Stomach (tissue), 8 donors: ENCODE measurements at regions not wholly inside any gene's neighbourhood (a gene's known extent, or its start where the extent isn't known, plus 50 kb on each side); places are given as distances from the start of the nearest gene placed in this dataset.

Experiments
- DNase-seq, 2 donors: peaks; one replicate each; pipeline versions ENCODE4 v3.0.0 to v3.0.0-alpha.2; 2013 to 2019
- H3K27ac ChIP-seq, 5 donors: fragments of 200-600 bp in 4 of 5; sonication (generic) in 4 of 5; one replicate each; pipeline ENCODE4 v1.5.1; 2013 to 2019; ENCODE audit warnings: mild to moderate bottlenecking in 1 of 5, moderate library complexity in 1 of 5
- H3K27me3 ChIP-seq, 3 donors: fragments of 200-600 bp; sonication (generic); one replicate each; pipeline ENCODE4 v1.5.1; 2017 to 2019; ENCODE audit warnings: mixed run types in 1 of 3
- H3K36me3 ChIP-seq, 4 donors: fragments of 200-600 bp; sonication (generic); 1 replicate in 3 of 4; 2 replicates in 1 of 4; pipeline ENCODE4 v1.5.1; 2016 to 2019
- H3K4me1 ChIP-seq, 4 donors: fragments of 200-600 bp; sonication (generic); one replicate each; pipeline ENCODE4 v1.5.1; 2016 to 2019
- H3K4me3 ChIP-seq, 4 donors: fragments of 200-600 bp; sonication (generic) in 3 of 4; one replicate each; pipeline ENCODE4 v1.5.1; 2016 to 2019; ENCODE audit warnings: mild to moderate bottlenecking in 1 of 4
- H3K9me3 ChIP-seq, 4 donors: fragments of 200-600 bp; sonication (generic); one replicate each; pipeline ENCODE4 v1.5.1; 2016 to 2019
- CTCF ChIP-seq, 7 experiments: fragments of 450-650 bp in 4 of 7; fragments of 200-600 bp in 3 of 7; sonication (generic) in 3 of 7; IDR thresholded peaks; one replicate each; pipeline ENCODE4 v1.5.1; 2016 to 2019; ENCODE audit warnings: antibody characterized with exemption in 7 of 7, control low read depth in 2 of 7, mild to moderate bottlenecking in 1 of 7
- EP300 ChIP-seq: sonication (generic); formaldehyde crosslinking; IDR thresholded peaks from one replicate; pipeline ENCODE4 v1.6.1; 2017; ENCODE audit warnings: antibody characterized with exemption
- POLR2A ChIP-seq, 4 donors: fragments of 450-650 bp; IDR thresholded peaks; one replicate each; pipeline ENCODE4 v1.6.1; 2016; ENCODE audit warnings: antibody characterized with exemption in 4 of 4, control low read depth in 2 of 4, mild to moderate bottlenecking in 1 of 4, moderate library complexity in 1 of 4
- POLR2AphosphoS5 ChIP-seq, 3 donors: sonication (generic); formaldehyde crosslinking; IDR thresholded peaks; one replicate each; pipeline ENCODE4 v1.6.1; 2016; ENCODE audit warnings: antibody characterized with exemption in 3 of 3
- WGBS, 5 donors: extraction: QIAGEN DNeasy Blood & Tissue Kit in 3 of 5; methylation state at CpG; one replicate each; pipeline versions ENCODE4 v1.1.5 to v1.1.7; 2013 to 2018; 5-methylcytosine and 5-hydroxymethylcytosine counted together
- intact Hi-C: fragments of 100-400 bp; cut with DNase I; formaldehyde crosslinking; loops from one replicate; pipeline ENCODE4 v1.15.1; 2023; ENCODE audit warnings: low total_unique reads
- donor health status: healthy with polysubstance abuse.
- donor health status: Bipolar disorder and iron deficiency.
- donor health status: healthy.

GRCh38 chr5:5677738-5678137 is 255.3 kb downstream of the ICE1 start:
- no peak for TF ChIP-seq POLR2AphosphoS5 (IDR thresholded peaks at IDR 0.05)
- TF ChIP-seq CTCF (IDR thresholded peaks at IDR 0.05): no peak
- no peak for TF ChIP-seq POLR2A (IDR thresholded peaks at IDR 0.05)
- TF ChIP-seq EP300: no peak
- WGBS, 5 donors: 82 to 93% (median 88%) methylated on average over 2 of the region's 2 CpGs
- H3K9me3 ChIP-seq: peaks cover 0 to 3% (median 0%) of the 10 kb centered on the region in 4 donors
- intact Hi-C loops: no loop called here
- H3K4me3 ChIP-seq: no peak overlapping the region
- no peaks in the 10 kb centered on the region for H3K36me3 ChIP-seq
- H3K4me1 ChIP-seq: no peaks in the 10 kb centered on the region
- no peak for DNase-seq
- no peak overlapping the region for H3K27ac ChIP-seq
- no peaks in the 10 kb centered on the region for H3K27me3 ChIP-seq

DNA sequence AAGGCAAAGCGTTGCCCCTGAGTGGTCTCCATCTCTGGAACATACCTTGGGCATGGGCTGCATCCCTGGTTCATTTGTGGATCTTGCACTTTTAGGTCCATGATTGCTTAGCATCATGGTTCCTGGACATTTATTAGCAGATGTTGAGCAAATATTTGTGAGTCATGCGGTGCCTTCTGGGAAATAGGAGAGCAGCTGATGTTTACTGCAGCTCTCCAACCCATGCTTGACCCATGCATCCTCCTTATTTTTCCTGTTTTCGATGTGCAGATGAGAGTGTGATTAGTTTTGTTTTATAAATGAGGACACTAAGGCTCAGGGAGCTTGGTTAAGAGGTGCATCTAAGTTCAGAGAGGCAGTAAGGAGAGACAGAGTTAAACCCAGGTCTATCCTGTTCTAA is 253.7 kb downstream of the ICE1 start:
- 61 to 83% (median 68%) methylated on average over 3 of the region's 3 CpGs for WGBS, 5 donors
- no peak for TF ChIP-seq POLR2AphosphoS5 (IDR thresholded peaks at IDR 0.05)
- TF ChIP-seq POLR2A (IDR thresholded peaks at IDR 0.05): no peak
- no peak for TF ChIP-seq CTCF (IDR thresholded peaks at IDR 0.05)
- TF ChIP-seq EP300: no peak
- Histone ChIP-seq H3K4me1 (no peaks in the 10 kb centered on the region), H3K27ac (no peak overlapping the region), H3K4me3 (no peak overlapping the region), H3K36me3 (no peaks in the 10 kb centered on the region), H3K9me3 (peaks cover 0 to 3% (median 0%) of the 10 kb centered on the region in 4 donors), H3K27me3 (no peaks in the 10 kb centered on the region)
- intact Hi-C loops: no loop called here
- DNase-seq: no peak

DNA sequence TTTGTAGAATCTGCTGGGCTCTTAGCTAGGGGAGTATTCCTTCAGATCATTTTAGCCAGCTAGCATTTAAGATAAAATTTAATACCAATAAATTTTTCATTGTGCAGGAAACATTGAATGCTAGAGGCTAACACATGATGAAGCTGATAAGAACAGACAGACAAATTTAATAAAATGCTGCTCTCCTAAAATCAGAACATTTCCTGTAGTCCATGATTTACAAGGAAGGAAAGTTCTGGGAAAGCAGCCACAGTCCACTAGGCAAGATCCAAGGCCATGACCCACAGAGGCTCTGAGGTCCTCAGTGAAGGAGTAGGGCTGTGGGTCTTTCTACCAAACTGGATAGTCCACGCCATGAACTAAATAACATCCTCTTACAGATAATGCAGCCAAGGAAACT is 253.0 kb downstream of the ICE1 start:
- H3K4me3 ChIP-seq: no peak overlapping the region
- H3K27me3 ChIP-seq: no peaks in the 10 kb centered on the region
- intact Hi-C loops: no loop called here
- TF ChIP-seq POLR2A (IDR thresholded peaks at IDR 0.05) (no peak), EP300 (no peak), CTCF (IDR thresholded peaks at IDR 0.05) (no peak), POLR2AphosphoS5 (IDR thresholded peaks at IDR 0.05) (no peak)
- peaks cover 0 to 3% (median 0%) of the 10 kb centered on the region in 4 donors for H3K9me3 ChIP-seq
- no peaks in the 10 kb centered on the region for H3K36me3 ChIP-seq
- DNase-seq: no peak
- no peak overlapping the region for H3K27ac ChIP-seq
- H3K4me1 ChIP-seq: no peaks in the 10 kb centered on the region
- 45 to 81% (median 71%) methylated on average over 1 of the region's 1 CpG for WGBS, 5 donors

- H3K9me3 ChIP-seq: no peaks in the 10 kb centered on the region
- intact Hi-C loops: no loop called here
- 28 to 44% (median 33%) methylated on average over 1 of the region's 1 CpG for WGBS, 5 donors
- no peaks in the 10 kb centered on the region for H3K27me3 ChIP-seq
- H3K36me3 ChIP-seq: no peaks in the 10 kb centered on the region
- no peak overlapping the region for H3K27ac ChIP-seq
- H3K4me1 ChIP-seq: no peaks in the 10 kb centered on the region
- TF ChIP-seq POLR2A (IDR thresholded peaks at IDR 0.05) (no peak), CTCF (IDR thresholded peaks at IDR 0.05) (no peak), EP300 (no peak), POLR2AphosphoS5 (IDR thresholded peaks at IDR 0.05) (no peak)
- no peak overlapping the region for H3K4me3 ChIP-seq
- no peak for DNase-seq
These were observed 249.3 kb downstream of the ICE1 start for GRCh38 chr5:5671823-5672222.
